HG02840 (cell line): ENCODE measurements at regions not wholly inside any gene's neighbourhood (a gene's known extent, or its start where the extent isn't known, plus 50 kb on each side); places are given as distances from the start of the nearest gene placed in this dataset.
"Not testable (repeated sequence)": the region's sequence is repeated elsewhere in the genome, so short reads cannot be mapped to it uniquely, and the experiment has no call there.

Source experiments
- ATAC-seq: cut with Tn5 transposase; IDR thresholded peaks from one replicate; pipeline ENCODE4 v1.9.1; 2021; ENCODE audit warnings: mild to moderate bottlenecking, moderate library complexity, moderate number of reproducible peaks; ENCODE audit not compliant: unreplicated experiment, low FRiP score

DNA sequence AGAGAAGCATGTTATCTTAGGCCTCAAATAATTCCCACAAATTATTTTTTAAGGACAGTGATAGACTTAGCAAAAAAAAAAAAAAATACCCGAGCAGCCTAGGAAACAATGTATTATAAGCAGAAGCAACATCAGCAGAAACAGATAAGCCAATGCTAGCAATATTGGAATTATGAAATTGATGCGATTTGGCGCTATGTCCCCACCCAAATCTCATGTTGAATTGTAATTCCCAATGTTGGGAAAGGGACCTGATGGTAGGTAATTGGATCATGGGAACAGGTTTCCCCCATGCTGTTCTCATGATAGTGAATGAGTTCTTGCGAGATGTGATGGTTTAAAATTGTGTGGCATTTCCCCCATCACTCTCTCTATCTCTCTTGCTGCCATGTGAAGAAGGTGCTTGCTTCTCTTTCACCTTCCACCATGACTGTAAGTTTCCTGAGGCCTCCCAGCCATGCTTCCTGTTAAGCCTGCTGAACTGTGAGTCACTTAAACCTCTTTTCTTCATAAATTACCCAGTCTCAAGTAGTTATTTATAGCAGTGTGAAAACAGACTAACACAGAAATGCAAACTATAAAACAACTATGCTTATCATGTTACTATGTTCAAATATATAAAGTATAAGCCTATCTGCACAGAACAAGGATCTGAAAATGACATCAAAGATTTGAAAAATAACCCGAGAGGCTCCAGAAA is 75.6 kb upstream of the HIVEP3 start:
- ATAC-seq: no peak

DNA sequence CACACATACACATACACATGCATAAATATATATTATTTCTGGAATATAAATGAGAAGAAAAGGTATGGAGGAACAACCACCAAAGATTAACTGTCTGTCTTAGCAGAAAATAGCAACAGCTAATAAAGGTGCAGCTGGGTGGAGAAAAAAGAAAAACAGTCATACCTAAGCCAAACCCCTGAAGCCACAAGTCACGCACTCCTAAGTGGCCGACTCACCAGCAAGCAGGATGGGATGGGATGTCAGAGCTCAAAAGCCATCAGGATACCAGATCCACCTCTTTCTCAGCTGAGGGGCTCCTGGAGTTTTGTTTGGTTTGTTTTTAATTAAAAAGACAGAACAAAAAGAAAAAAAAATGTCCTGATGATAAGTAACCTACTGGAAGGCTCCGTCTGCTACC is 64.7 kb upstream of the HIVEP3 start:
- no peak for ATAC-seq

DNA sequence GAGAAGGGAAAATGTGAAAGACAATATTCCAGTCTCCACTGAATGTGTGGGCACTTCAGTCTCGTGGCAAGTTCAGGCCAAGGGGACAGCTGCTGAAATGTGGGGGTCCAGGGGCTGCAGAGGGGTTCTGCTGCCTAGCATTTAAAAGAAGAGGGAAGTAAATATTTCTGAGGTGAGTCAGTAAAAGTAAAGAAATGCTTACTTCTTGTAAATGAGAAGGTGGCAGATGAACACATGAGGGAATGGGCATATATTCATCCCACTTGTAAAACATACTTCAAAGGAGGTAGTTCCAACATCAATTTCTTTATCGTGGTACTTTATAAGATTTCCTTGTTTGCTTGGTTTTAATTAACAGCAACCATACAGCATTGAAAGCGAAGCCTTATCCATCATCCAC is 63.1 kb upstream of the HIVEP3 start:
- no peak for ATAC-seq

DNA sequence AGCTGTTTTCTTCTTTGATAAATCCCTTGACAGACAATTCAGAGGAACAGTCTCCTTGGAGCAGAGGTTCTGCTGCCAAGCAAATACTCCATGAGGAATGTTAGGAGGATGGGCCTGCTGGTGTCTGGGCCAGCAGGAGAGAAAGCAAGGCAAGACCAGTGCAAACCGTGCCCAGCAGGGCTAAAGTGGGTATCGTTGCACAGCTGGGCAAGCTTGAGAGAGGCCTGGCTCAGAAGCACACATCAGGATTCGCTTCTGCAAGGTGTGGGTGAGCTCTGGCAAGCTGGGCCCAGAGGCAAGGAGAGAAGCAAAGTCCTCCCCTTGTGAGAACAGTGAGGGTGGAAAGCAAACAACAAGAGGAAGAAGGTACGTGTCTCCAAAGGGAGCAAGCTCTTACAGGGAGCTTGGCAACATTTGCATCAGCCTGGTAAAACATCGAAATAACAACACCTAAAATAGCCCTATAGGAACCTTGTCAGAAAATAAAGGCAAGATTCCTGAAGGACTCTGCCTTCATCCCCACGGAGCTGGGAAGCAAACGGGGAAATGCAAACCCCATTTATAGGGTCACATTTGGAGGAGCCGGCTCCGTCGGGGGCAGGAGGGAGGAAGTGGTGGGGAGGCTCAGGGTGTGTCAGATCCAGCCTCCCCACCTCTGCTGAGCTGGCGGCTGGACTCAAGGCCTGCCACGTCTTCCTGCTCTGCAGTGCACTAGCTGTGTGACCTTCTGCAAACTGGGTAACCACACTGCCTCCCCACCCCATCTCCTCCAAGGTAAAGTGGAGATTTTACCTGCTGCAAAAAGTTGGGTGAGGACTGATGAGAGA is 62.3 kb upstream of the HIVEP3 start:
- no peak for ATAC-seq

DNA sequence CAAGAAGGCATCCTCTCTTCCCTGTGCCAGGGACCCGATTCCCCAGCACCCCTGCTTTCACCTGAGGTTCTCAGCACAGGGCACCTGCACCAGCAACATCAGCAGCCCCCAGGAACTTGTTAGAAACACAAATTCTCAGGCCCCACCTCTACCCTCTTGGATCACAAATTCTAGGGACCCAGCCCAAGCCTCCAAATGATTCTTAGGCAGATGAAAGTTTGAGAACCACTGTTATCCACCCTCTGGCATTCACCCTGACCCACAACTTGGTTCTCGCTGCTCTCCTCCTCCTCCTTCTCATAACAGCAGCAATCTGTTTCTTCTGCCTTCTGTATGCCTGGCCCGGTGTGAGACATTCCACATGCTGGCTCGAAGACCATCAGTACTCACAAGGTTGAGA is 60.3 kb upstream of the HIVEP3 start:
- ATAC-seq: no peak

DNA sequence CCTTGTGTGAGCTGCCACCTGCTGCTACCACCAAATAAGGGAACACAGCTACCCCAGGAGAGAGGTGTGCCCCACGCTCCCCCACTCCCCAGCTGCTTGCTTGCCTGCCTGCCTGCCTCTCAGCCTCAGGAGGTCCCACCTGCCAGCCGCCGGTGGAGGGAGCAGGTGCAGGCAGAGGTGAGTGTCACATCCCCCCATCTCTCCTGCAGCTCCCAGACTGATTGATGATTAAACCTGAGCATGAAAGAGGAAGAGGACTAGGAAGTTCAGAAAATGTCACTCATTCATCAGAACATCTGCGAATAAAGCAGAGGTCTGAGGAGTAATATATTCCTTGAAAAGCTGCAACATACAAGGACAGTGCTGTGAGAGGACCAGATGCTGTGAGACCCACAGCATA is 58.6 kb upstream of the HIVEP3 start:
- no peak for ATAC-seq

DNA sequence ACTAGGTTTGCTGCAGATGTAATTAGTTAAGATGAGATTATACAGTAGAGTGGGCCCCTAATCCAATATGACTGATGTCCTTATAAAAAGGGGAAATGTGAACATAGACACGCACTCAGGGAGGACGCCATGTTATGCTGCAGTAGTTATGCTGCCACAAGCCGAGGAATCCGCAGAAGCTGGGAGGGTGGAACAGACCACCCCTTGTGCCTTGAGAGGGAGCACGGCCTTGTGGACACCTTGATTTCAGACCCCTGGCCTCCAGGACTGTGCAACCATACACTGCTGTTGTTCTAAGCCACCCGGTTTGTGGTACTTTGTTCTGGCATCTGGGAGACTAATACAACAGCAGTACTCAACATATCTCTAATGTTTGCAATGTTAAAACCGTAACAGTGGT is 57.9 kb upstream of the HIVEP3 start:
- no peak for ATAC-seq

DNA sequence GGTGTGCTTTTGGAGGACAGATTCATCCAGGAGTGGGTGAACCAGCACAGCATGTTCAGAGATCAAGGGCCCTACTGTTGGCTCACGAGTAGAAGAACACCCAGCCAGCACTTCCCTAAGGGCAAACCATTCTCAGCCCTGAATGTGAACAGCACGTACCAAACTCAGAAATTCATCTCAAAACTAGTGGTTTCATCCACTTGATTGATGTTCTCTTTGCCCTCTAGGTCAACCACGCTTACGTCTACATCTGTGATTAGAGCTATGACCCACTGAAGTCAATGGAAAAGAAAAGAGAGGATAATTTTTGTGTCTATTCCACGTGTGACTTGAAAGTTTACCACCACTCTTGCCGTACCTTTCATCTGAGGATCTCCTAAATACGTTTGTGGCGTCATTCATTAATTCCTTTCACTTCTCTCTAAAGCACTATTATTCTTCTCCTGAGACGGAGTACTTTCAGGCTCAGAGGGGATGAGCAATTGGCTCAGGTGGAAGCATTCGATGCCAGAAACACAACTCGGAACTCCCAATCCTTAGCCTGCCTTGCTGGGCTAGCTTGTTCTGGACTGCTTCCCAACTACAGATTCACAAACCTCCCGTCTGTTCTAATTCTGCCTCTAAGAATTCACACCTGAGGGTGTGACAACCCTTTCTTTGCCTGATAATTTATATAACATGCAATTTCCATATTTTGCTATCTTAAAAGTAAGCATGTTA is 57.3 kb upstream of the HIVEP3 start:
- no peak for ATAC-seq

DNA sequence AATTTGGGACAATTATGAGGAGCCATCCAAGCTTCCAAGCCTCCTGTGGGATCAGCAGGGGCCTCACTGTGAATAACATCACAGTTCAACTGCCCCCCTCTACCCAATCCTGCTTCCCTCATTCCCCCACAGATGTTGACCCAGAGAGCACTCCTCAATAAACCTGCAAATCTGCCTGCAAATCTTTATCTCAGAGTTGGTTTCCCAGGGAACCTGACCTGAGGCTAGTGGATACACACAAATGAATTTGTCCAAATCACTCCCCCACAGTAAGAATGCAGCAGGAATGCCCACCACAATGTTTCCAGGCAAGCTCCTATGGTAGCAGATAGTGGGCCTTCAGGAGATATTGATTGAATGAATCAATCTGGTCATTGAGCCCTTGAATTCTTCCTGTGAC is 56.4 kb upstream of the HIVEP3 start:
- ATAC-seq: no peak

DNA sequence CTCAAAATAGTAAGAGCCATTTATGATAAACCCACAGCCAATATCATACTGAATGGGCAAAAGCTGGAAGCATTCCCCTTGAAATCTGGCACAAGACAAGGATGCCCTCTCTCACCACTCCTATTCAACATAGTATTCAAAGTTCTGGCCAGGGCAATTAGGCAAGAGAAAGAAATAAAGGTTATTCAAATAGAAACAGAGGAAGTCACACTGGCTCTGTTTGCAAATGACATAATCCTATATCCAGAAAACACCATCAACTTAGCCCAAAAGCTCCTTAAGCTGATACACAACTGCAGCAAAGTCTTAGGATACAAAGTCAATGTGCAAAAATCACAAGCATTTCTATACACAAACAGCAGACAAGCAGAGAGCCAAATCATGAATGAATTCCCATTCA is 49.8 kb upstream of the HIVEP3 start:
- ATAC-seq: not testable (repeated sequence)
